ENCODE measurements at regions not wholly inside any gene's neighbourhood (a gene's known extent, or its start where the extent isn't known, plus 50 kb on each side); places are given as distances from the start of the nearest gene placed in this dataset.

GRCh38 chr10:42491001-42491592 lies 147.3 kb downstream of the ZNF33B start:
- ATAC-seq (ENCODE audit: low read depth in 2 of 2) (no peak), DNase-seq (no peak)
- peaks cover 0 to 18% (median 5%) of the 10 kb centered on the region in 7 donors for H3K9me3 Mint-ChIP-seq
- Histone ChIP-seq H3K27ac (ENCODE audit: insufficient read depth, low read length, poor library complexity, severe bottlenecking) (no peak overlapping the region), H3K4me3 (ENCODE audit: low read depth, low read length) (no peak overlapping the region), H3K27me3 (ENCODE audit: control insufficient read depth, insufficient read depth, low read length) (no peaks in the 10 kb centered on the region), H3K4me1 (ENCODE audit: control insufficient read depth, insufficient read depth, low read length, poor library complexity, severe bottlenecking) (no peaks in the 10 kb centered on the region), H3K36me3 (ENCODE audit: control insufficient read depth, insufficient read depth, low read length) (no peaks in the 10 kb centered on the region), H3K9me3 (ENCODE audit: control insufficient read depth in 2 of 2, low read length in 2 of 2) (no peaks in the 10 kb centered on the region)
- no peak overlapping the region for H3K4me3 Mint-ChIP-seq
- no peaks in the 10 kb centered on the region for H3K27me3 Mint-ChIP-seq
- H3K27ac Mint-ChIP-seq = no peak overlapping the region
- peaks cover 3% of the 10 kb centered on the region for H3K36me3 Mint-ChIP-seq
- no peaks in the 10 kb centered on the region for H3K4me1 Mint-ChIP-seq

GRCh38 chr10:42490368-42490767 lies 148.0 kb downstream of the ZNF33B start:
- H3K9me3 ChIP-seq (ENCODE audit: control insufficient read depth in 2 of 2, low read length in 2 of 2) = no peaks in the 10 kb centered on the region

GRCh38 chr10:42488416-42488815 lies 150.0 kb downstream of the ZNF33B start:
- Mint-ChIP-seq H3K27ac (no peak overlapping the region), H3K4me1 (no peaks in the 10 kb centered on the region)
- H3K4me3 ChIP-seq (ENCODE audit: low read depth, low read length) = no peak overlapping the region

More at GRCh38 chr10:42490368-42490767, 148.0 kb downstream of the ZNF33B start:
- Histone ChIP-seq H3K4me3 (ENCODE audit: low read depth, low read length) (no peak overlapping the region), H3K4me1 (ENCODE audit: control insufficient read depth, insufficient read depth, low read length, poor library complexity, severe bottlenecking) (no peaks in the 10 kb centered on the region), H3K27me3 (ENCODE audit: control insufficient read depth, insufficient read depth, low read length) (no peaks in the 10 kb centered on the region), H3K27ac (ENCODE audit: insufficient read depth, low read length, poor library complexity, severe bottlenecking) (no peak overlapping the region), H3K36me3 (ENCODE audit: control insufficient read depth, insufficient read depth, low read length) (no peaks in the 10 kb centered on the region)
- ATAC-seq (ENCODE audit: low read depth in 2 of 2) (no peak), DNase-seq (no peak)
- Mint-ChIP-seq H3K4me3 (no peak overlapping the region), H3K36me3 (peaks cover 3% of the 10 kb centered on the region), H3K27me3 (no peaks in the 10 kb centered on the region), H3K4me1 (no peaks in the 10 kb centered on the region), H3K9me3 (peaks cover 0 to 18% (median 6%) of the 10 kb centered on the region in 7 donors), H3K27ac (no peak overlapping the region)

GRCh38 chr10:42482411-42482810 lies 156.0 kb downstream of the ZNF33B start:
- DNase-seq (no peak), ATAC-seq (ENCODE audit: low read depth in 2 of 2) (no peak)
- no peaks in the 10 kb centered on the region for H3K4me1 ChIP-seq (ENCODE audit: control insufficient read depth, insufficient read depth, low read length, poor library complexity, severe bottlenecking)
- no peaks in the 10 kb centered on the region for H3K27me3 ChIP-seq (ENCODE audit: control insufficient read depth, insufficient read depth, low read length)
- H3K27me3 Mint-ChIP-seq = peaks cover 5% of the 10 kb centered on the region
- peaks cover 0 to 7% (median 5%) of the 10 kb centered on the region in 7 donors for H3K9me3 Mint-ChIP-seq
- H3K9me3 ChIP-seq (ENCODE audit: control insufficient read depth in 2 of 2, low read length in 2 of 2) = no peaks in the 10 kb centered on the region
- H3K4me3 ChIP-seq (ENCODE audit: low read depth, low read length) = no peak overlapping the region
- no peak overlapping the region for H3K27ac Mint-ChIP-seq
- H3K36me3 Mint-ChIP-seq = peaks cover 3% of the 10 kb centered on the region
- no peaks in the 10 kb centered on the region for H3K36me3 ChIP-seq (ENCODE audit: control insufficient read depth, insufficient read depth, low read length)
- no peaks in the 10 kb centered on the region for H3K4me1 Mint-ChIP-seq
- H3K4me3 Mint-ChIP-seq = no peak overlapping the region
- no peak overlapping the region for H3K27ac ChIP-seq (ENCODE audit: insufficient read depth, low read length, poor library complexity, severe bottlenecking)

More at GRCh38 chr10:42488416-42488815, 150.0 kb downstream of the ZNF33B start:
- Histone ChIP-seq H3K9me3 (ENCODE audit: control insufficient read depth in 2 of 2, low read length in 2 of 2) (no peaks in the 10 kb centered on the region), H3K27ac (ENCODE audit: insufficient read depth, low read length, poor library complexity, severe bottlenecking) (no peak overlapping the region), H3K4me1 (ENCODE audit: control insufficient read depth, insufficient read depth, low read length, poor library complexity, severe bottlenecking) (no peaks in the 10 kb centered on the region), H3K27me3 (ENCODE audit: control insufficient read depth, insufficient read depth, low read length) (no peaks in the 10 kb centered on the region), H3K36me3 (ENCODE audit: control insufficient read depth, insufficient read depth, low read length) (no peaks in the 10 kb centered on the region)
- no peaks in the 10 kb centered on the region for H3K27me3 Mint-ChIP-seq
- ATAC-seq (ENCODE audit: low read depth in 2 of 2) (no peak), DNase-seq (no peak)
- peaks cover 0 to 13% (median 4%) of the 10 kb centered on the region in 7 donors for H3K9me3 Mint-ChIP-seq
- H3K4me3 Mint-ChIP-seq = no peak overlapping the region
- peaks cover 3% of the 10 kb centered on the region for H3K36me3 Mint-ChIP-seq

GRCh38 chr10:42479057-42479456 lies 159.3 kb downstream of the ZNF33B start:
- Histone ChIP-seq H3K27me3 (ENCODE audit: control insufficient read depth, insufficient read depth, low read length) (no peaks in the 10 kb centered on the region), H3K27ac (ENCODE audit: insufficient read depth, low read length, poor library complexity, severe bottlenecking) (no peak overlapping the region), H3K4me1 (ENCODE audit: control insufficient read depth, insufficient read depth, low read length, poor library complexity, severe bottlenecking) (no peaks in the 10 kb centered on the region), H3K9me3 (ENCODE audit: control insufficient read depth in 2 of 2, low read length in 2 of 2) (no peaks in the 10 kb centered on the region), H3K4me3 (ENCODE audit: low read depth, low read length) (no peak overlapping the region), H3K36me3 (ENCODE audit: control insufficient read depth, insufficient read depth, low read length) (no peaks in the 10 kb centered on the region)
- ATAC-seq (ENCODE audit: low read depth in 2 of 2) = no peak
- Mint-ChIP-seq H3K4me1 (peaks cover 0 to 11% (median under 1%) of the 10 kb centered on the region in 4 donors), H3K9me3 (peaks cover 0 to 18% (median 1%) of the 10 kb centered on the region in 7 donors), H3K36me3 (no peaks in the 10 kb centered on the region), H3K27ac (no peak overlapping the region), H3K4me3 (no peak overlapping the region), H3K27me3 (peaks cover 17% of the 10 kb centered on the region)
- no peak for DNase-seq

- ATAC-seq (ENCODE audit: low read depth in 2 of 2) = no peak
These were observed 161.2 kb downstream of the ZNF33B start for GRCh38 chr10:42477170-42477569.

DNA sequence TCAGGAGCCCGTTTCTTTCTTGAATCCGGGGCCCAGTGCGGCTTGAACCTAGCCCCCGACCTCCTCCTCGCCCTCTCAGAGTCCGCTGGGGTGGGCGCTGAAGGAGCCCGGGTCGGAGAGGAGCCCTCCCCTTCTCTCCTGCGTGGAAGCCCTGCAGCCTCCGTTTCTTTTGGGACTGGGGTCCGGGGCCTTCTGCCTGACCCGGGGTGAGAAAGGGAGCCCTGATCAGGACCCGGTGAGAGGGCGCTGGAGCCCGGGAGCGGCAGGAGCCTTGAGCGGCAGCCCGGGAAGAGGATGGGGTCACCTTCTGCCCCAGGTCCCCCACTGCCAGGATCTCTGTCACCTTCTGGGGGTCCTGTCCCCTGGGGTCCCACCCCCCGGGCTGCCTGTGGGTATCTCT lies 162.3 kb downstream of the ZNF33B start:
- peaks cover 17% of the 10 kb centered on the region for H3K27me3 Mint-ChIP-seq
- H3K36me3 Mint-ChIP-seq = no peaks in the 10 kb centered on the region
- DNase-seq (no peak), ATAC-seq (ENCODE audit: low read depth in 2 of 2) (no peak)
- peaks cover 0 to 11% (median 3%) of the 10 kb centered on the region in 4 donors for H3K4me1 Mint-ChIP-seq
- H3K27me3 ChIP-seq (ENCODE audit: control insufficient read depth, insufficient read depth, low read length) = no peaks in the 10 kb centered on the region
- H3K27ac ChIP-seq (ENCODE audit: insufficient read depth, low read length, poor library complexity, severe bottlenecking) = no peak overlapping the region
- H3K27ac Mint-ChIP-seq = no peak overlapping the region
- H3K9me3 ChIP-seq (ENCODE audit: control insufficient read depth in 2 of 2, low read length in 2 of 2) = no peaks in the 10 kb centered on the region
- H3K4me3 ChIP-seq (ENCODE audit: low read depth, low read length) = no peak overlapping the region
- no peaks in the 10 kb centered on the region for H3K4me1 ChIP-seq (ENCODE audit: control insufficient read depth, insufficient read depth, low read length, poor library complexity, severe bottlenecking)
- peaks cover 0 to 18% (median 0%) of the 10 kb centered on the region in 7 donors for H3K9me3 Mint-ChIP-seq
- H3K36me3 ChIP-seq (ENCODE audit: control insufficient read depth, insufficient read depth, low read length) = no peaks in the 10 kb centered on the region
- H3K4me3 Mint-ChIP-seq = no peak overlapping the region

More at GRCh38 chr10:42477170-42477569, 161.2 kb downstream of the ZNF33B start:
- peaks cover 0 to 11% (median 3%) of the 10 kb centered on the region in 4 donors for H3K4me1 Mint-ChIP-seq
- DNase-seq = no peak
- no peak overlapping the region for H3K4me3 Mint-ChIP-seq
- peaks cover 0 to 19% (median 0%) of the 10 kb centered on the region in 7 donors for H3K9me3 Mint-ChIP-seq
- H3K36me3 Mint-ChIP-seq = no peaks in the 10 kb centered on the region
- Histone ChIP-seq H3K4me3 (ENCODE audit: low read depth, low read length) (no peak overlapping the region), H3K27me3 (ENCODE audit: control insufficient read depth, insufficient read depth, low read length) (no peaks in the 10 kb centered on the region), H3K27ac (ENCODE audit: insufficient read depth, low read length, poor library complexity, severe bottlenecking) (no peak overlapping the region), H3K9me3 (ENCODE audit: control insufficient read depth in 2 of 2, low read length in 2 of 2) (no peaks in the 10 kb centered on the region), H3K36me3 (ENCODE audit: control insufficient read depth, insufficient read depth, low read length) (no peaks in the 10 kb centered on the region), H3K4me1 (ENCODE audit: control insufficient read depth, insufficient read depth, low read length, poor library complexity, severe bottlenecking) (no peaks in the 10 kb centered on the region)
- H3K27ac Mint-ChIP-seq = no peak overlapping the region
- peaks cover 17% of the 10 kb centered on the region for H3K27me3 Mint-ChIP-seq

Measured in CD4-positive, CD25-positive, alpha-beta regulatory T cell (primary cell).